ENCODE measurements at regions not wholly inside any gene's neighbourhood (a gene's known extent, or its start where the extent isn't known, plus 50 kb on each side); places are given as distances from the start of the nearest gene placed in this dataset.

GRCh38 chr7:36035186-36035585 is 117.9 kb upstream of the EEPD1 start:
- TF ChIP-seq CTCF (IDR thresholded peaks at IDR 0.05) (no peak), POLR2A (IDR thresholded peaks at IDR 0.05) (no peak)
